NB4 (cell line): ENCODE measurements at regions not wholly inside any gene's neighbourhood (a gene's known extent, or its start where the extent isn't known, plus 50 kb on each side); places are given as distances from the start of the nearest gene placed in this dataset.

Experiments
- MYC ChIP-seq: IDR thresholded peaks from 2 replicates; pipeline ENCODE4 v1.6.1; 2011; ENCODE audit warnings: low read depth, low read length
- POLR2A ChIP-seq: IDR thresholded peaks from 2 replicates; pipeline ENCODE4 v1.6.1; 2011; ENCODE audit warnings: mild to moderate bottlenecking; ENCODE audit not compliant: insufficient read length; ENCODE audit errors: extremely low read depth
- TF ChIP-seq, protein P1 (sequence below): IDR thresholded peaks from one replicate; pipeline ENCODE4 v1.5.1; 2012; ENCODE audit warnings: low read depth, low read length
- TF ChIP-seq, protein P2 (sequence below): IDR thresholded peaks from 2 replicates; pipeline ENCODE4 v1.6.1; 2011; ENCODE audit warnings: low read depth, low read length

DNA sequence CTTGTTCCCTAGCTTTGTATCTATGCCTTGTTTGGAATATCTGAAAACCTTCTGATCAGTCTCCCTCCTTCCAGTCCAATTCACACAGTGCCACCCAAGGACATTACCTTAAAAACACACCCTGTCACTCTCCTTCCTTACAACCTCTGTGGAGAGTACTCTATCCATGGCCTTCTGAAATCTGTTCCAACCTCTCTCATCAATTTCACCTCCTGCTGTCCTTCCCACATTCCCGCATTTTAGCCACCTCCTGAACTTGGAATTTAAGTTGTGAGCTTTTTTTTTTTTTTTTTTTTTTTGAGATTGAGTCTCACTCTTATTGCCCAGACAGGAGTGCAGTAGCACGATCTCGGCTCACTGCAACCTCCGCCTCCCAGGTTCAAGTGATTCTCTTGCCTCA lies 824.8 kb downstream of the METTL15 start:
- TF ChIP-seq, protein P1, sequence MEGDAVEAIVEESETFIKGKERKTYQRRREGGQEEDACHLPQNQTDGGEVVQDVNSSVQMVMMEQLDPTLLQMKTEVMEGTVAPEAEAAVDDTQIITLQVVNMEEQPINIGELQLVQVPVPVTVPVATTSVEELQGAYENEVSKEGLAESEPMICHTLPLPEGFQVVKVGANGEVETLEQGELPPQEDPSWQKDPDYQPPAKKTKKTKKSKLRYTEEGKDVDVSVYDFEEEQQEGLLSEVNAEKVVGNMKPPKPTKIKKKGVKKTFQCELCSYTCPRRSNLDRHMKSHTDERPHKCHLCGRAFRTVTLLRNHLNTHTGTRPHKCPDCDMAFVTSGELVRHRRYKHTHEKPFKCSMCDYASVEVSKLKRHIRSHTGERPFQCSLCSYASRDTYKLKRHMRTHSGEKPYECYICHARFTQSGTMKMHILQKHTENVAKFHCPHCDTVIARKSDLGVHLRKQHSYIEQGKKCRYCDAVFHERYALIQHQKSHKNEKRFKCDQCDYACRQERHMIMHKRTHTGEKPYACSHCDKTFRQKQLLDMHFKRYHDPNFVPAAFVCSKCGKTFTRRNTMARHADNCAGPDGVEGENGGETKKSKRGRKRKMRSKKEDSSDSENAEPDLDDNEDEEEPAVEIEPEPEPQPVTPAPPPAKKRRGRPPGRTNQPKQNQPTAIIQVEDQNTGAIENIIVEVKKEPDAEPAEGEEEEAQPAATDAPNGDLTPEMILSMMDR, result no peak
- TF ChIP-seq POLR2A (no peak), MYC (no peak)
- TF ChIP-seq, protein P2, sequence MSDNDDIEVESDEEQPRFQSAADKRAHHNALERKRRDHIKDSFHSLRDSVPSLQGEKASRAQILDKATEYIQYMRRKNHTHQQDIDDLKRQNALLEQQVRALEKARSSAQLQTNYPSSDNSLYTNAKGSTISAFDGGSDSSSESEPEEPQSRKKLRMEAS, result no peak
